Caki2 (cell line): ENCODE measurements at regions not wholly inside any gene's neighbourhood (a gene's known extent, or its start where the extent isn't known, plus 50 kb on each side); places are given as distances from the start of the nearest gene placed in this dataset.

ENCODE experiments used
- DNase-seq: peaks from one replicate; pipeline ENCODE4 v3.0.0-alpha.2; 2015; ENCODE audit warnings: low read depth
- in situ Hi-C: cut with HindIII; loops from 2 replicates; pipeline ENCODE4 v1.10.0; 2016; ENCODE audit warnings: low sequenced_read_pairs, low pct_unique_long_range_greater_than_20kb, mixed read lengths

DNA sequence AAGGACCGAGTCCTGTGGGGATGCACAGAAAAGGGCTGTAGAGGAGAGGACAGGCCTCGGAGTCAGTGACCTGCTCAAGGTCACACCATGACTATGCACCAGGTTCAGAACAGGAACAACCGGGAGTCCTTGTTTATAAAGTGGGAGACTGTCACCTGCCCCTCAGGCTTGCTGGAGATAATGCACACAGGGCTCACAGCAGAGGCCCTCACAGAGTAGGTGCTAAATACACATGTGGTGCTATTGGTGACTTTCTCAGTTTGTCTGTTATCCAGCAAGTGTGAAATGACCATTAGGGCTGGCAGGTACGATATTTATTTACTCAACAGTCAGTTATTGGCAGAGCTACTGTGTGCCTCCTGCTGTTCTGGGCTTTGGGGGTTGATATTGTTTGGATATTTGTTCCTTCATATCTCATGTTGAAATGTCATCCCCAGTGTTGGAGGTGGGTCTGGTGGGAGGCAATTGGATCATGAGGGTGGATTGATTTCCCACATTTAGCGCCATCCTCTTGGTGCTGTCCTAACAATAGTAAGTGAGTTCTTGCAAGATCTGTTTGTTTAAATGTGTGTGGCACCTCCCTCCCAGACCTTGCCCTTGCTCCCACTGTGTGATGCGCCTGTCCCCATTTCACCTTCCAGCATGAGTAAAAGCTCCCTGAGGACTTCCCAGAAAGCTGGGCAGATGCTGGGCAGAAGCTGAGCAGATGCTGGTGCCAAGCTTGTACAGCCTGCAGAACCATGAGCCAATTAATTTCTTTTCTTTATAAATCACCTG lies 162.1 kb upstream of the MPHOSPH6 start:
- in situ Hi-C loops, result no loop called here
- no peak for DNase-seq

DNA sequence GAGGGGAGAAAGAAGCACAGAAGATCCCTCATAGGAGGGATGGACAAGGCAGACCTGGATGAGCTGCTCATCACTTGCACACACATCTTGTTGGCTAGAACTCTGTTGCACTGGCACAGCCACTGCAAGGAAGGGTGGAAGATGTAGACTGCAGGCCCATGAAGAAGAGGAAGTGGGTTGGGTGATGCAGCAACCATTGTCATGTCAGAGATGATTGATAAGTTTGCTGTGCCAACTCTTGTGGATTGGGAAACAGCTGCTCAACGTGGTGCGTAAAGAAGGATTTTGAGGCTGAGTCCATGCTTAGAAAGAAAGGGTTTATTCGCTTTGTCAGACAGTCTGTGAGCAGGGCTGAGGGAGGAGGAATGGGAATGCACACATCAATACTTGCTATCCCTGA lies 161.4 kb upstream of the MPHOSPH6 start:
- DNase-seq, result no peak
- in situ Hi-C loops, result no loop called here

DNA sequence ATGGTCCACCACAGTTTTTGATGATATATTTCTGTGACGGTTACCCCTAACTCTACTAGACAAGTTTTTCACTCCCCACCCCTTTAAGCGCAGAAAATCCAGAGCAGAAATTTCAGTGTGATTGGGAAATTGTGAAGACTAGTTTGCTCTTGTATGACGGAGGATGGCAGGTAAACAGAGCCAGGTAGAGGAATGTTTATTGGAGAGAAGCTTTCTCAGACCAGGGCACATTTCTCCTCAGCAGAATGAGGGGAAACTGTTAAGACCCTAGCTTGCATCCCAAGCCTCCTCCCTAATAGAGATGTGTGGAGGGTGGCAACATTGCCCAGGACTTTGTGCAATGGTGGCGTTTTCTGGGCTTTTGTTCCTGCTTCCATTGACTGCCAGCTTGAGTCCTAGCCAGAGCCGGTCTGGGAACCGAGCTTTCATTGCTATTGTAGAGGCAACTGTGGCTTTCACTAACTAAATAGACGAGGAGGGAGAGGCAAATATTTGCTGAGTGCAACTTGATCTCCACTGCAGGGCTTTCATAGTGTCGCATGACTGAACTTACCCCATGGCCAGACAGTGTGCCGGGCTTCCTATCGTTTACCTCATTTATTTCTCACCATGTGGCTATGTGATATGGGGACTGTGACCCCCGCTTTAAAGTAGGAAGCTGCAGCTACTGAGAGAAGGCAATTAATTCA lies 159.6 kb upstream of the MPHOSPH6 start:
- no peak for DNase-seq
- in situ Hi-C loops, result no loop called here

DNA sequence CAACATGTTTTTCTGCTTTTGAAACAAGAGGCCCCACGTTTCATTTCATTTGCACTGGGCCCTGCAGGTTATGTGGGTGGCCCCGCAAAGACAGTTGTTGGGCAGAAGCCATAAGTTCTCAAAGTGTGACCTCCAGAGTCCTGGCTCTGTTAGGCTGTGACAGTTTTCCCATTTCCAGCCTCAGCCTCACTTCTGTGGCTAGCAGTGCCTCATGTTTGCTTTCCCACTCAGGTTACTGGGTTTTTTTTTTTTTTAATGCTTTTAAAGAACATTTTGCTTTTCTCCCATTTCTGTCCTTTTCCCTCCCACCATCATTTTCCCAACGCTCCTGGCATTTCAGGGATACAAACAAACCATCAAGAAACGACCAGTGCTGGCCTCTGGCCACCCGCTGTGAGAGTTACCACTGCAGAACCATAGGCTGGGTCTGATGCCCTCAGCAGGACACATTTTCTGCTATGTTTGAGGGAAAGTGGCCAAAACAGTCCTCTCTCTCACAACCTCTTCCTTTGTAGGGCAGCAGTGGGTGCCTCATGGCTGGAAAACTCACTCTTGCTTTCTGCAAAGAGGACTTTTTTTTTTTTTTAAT lies 159.0 kb upstream of the MPHOSPH6 start:
- in situ Hi-C loops, result no loop called here
- DNase-seq, result no peak

DNA sequence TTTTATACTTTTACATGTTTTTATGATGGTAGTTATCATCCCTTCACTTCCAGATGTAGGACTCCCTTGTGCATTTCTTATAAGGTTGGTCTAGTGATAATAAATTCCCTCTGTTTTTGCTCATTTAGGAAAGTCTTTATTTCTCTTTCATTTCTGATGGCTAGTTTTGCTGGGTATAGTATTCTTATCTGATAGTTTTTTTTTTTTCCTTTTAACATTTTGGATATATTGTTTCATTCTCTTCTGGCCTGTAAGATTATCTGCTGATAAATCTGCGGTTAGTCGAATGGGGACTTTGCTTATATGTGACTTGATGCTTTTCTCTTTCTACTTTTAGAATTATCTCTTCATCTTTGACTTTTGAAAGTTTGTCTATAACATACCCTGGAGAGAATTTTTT lies 153.1 kb upstream of the MPHOSPH6 start:
- no peak for DNase-seq
- in situ Hi-C loops, result no loop called here

DNA sequence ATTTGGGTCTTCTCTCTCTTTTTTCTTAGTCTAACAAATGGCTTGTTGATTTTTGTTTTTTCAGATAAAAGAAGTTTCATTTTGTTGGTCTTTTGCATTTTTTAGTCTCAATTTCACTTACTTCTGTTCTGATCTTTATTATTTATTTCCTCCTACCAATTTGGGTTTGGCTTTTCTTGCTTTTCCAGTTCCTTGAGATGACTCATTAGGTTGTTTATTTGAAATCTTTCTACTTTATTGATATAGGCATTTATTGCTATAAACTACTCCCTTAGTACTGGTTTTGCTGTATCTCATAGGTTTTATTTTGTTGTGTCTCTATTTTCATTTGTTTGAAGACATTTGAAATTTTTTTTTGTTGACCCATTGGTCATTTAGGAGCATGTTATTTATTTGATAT lies 152.2 kb upstream of the MPHOSPH6 start:
- in situ Hi-C loops, result no loop called here
- DNase-seq, result no peak

DNA sequence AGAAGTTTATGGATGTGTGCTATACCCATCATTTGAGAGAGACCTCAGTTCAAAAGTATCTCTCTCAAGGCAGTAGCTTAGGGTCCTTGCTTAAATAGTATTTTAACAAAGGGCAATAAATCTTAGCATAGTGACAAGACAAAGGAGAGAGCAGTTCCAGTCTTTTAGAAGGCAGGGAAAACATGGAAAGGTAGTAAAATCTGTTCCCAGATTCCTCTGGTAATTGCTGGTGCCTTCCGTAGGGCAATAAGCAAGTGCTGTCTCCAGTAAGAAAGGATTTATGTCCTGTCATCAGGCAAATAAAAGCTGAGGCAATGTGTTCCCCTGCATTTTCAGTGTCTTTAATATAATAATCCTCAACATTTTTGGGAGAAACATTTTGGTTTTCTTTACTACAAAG lies 149.0 kb upstream of the MPHOSPH6 start:
- in situ Hi-C loops, result no loop called here

DNA sequence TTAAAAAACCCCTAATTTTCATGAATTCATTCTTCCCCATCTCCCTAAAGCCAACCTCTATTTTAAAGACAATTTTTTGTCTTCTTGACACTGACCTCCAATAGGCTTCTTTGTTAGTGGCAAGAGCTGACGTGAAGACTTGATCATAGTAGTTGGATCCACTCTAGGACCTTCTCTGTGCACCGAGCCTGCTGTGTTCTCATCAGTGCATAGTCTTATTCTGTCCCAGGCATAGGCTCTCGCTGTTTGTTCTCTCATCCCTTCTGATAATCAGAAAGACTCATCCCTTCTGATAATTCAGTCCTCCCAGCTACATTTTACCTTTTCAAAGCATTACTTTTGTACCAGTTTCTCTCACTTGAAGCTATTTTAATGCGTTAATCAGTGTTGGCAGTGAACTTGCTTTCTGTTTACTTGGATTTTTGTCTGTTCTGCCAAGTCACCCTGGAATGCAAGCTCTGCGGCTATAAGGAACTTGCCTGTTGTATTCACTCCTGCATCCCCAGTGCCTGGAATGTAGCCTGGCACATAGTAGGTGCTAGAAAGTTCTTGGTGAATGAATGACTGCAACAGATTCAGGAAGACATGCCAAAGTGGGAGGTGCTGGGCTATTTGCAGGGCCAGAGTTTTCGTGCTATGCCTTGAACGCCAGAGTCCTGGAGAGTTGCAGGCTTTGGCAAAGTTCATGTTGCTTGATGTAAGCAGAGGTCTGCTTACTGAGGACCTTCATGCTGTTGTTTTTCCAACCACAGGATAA lies 147.6 kb upstream of the MPHOSPH6 start:
- no peak for DNase-seq
- in situ Hi-C loops, result no loop called here

More for the DNA sequence above, 149.0 kb upstream of the MPHOSPH6 start:
- no peak for DNase-seq

DNA sequence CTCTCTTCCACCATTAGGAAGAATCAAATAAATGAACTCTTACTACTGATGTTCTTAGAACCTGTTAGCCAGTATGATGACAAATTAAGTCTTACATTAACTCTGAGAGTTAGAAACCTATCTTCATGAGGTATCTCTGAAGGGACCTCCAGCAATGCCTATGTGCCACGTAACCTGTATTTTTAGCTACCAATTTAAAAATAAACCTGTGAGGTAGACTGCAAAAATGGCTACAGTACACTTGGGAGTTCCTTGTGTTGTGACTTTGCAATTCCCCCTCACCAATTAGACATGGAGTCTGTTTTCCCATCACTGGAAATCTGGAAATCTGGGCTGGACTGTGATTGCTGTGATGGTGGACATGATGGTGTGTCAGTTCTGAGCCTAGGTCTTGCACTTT lies 143.7 kb upstream of the MPHOSPH6 start:
- no peak for DNase-seq
- in situ Hi-C loops, result no loop called here

DNA sequence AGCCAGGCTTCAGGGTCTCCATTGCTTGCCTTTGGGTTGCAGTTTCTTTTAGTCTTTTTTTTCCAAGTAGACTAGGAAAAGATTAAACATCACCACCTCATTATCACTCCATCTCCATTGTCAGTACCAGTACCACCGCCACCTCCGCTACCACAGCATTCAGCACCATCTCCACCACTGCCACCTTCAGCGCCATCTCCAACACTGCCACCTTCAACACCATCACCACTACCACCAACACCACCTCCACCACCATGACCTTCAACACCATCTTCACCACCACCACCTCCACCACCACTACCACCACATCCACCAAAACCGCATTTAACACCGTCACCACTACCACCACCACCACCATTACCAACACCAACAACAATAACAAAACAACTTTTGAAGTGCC lies 141.5 kb upstream of the MPHOSPH6 start:
- in situ Hi-C loops, result no loop called here
- no peak for DNase-seq

DNA sequence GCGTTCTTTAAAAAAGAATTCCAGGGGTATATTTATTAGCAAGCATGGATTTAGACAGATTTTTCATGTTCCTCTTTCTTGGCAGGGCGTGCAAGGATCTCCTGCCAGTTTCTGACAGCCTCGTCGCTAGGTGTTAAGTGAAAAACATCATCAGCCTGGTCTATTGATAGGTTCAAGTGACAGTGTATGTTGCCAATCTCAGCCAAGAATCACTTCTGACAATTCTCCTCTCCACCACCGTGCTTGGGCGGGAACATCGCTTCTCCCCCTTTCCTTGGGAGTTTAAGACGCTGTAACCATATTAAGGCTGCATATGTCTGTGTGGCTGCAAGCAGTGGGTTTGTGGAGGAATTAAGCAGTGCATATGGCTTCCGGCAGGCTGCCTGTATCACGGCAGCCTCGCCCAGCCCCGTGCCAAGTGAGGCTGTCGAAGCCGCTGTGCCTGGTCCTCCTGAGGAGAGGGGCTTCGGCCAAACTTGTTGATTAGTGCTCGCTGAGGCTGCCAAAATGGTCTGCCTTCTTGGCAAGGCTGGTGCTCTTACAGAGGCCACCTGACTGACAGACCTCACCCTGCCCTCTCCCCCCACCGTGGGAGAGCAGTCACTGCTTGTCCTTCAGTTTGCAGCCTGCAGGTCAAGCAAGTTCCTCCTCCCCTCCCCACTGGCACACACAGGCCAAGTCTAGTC lies 132.2 kb upstream of the MPHOSPH6 start:
- no peak for DNase-seq
- in situ Hi-C loops, result no loop called here

DNA sequence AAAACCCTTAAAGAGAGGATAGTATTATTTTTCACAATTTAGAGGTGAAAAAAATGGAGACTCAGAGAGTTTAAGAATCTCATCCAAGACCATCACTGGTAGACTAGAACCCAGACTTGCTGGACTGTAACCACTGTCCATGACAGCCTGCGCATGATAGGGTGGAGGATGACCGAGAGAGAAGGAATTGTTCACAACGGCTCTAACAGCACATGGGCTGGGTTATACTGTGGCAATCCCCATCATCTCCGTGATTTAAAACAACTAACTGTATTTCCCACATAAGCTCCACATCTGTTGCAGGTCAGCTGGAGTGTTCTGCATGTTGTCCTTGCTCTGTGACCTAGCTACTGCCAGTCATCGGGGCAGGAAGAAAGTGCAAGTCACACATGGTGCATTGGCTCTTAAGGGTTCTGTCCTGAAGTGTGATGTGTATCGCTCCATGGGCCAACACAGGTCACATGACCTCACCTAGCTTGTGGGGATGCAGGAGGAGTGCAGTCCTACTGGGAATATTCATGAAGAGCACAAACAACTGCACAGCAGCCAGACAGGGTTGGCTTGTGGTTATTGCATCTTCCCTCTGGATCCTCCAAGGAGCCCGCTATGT lies 131.2 kb upstream of the MPHOSPH6 start:
- in situ Hi-C loops, result no loop called here
- no peak for DNase-seq

DNA sequence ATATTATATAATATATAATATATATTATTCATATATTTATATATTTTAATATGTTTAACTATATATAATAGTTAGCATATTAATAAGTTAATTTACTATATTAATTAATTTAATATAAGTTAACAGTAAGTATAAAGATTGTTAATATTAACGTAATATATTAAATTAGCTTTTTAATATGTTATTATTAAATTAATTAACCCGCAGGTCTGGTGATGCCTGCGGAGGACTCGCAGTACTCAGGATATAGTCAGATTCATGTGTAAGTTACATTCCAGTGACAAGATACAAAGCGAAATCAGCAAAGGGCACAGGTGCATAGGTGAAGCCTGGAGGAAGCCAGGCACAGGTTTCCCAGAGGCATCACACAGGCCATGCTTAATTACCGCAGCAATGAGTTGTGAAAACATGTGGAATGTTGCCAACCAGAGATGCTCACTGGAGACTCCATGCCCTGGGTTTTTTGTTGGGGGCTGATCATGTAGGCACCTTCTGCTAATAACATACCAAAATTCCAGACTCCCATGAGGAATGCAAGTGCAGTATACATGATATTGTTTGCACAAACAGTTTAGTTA lies 130.4 kb upstream of the MPHOSPH6 start:
- DNase-seq, result no peak
- in situ Hi-C loops, result no loop called here

DNA sequence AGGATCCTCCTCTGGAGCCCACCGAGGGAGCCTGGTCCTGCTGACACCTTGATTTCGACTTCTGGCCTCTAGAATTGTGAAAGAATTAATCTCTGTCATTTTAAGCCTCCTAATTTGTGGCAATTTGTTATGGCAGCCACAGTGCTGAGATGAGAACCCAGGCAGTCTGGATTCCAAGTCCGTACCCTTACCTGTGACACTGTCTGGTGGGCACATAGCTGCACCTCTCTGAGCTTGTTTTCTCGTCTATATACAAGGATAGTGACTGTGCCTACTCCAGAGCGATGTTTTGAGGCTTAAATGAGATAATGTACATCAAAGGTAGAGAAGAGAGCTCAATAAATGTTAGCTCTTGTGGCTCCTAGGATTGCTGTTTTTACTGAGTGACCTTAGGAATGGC lies 128.4 kb upstream of the MPHOSPH6 start:
- DNase-seq, result no peak
- in situ Hi-C loops, result no loop called here

DNA sequence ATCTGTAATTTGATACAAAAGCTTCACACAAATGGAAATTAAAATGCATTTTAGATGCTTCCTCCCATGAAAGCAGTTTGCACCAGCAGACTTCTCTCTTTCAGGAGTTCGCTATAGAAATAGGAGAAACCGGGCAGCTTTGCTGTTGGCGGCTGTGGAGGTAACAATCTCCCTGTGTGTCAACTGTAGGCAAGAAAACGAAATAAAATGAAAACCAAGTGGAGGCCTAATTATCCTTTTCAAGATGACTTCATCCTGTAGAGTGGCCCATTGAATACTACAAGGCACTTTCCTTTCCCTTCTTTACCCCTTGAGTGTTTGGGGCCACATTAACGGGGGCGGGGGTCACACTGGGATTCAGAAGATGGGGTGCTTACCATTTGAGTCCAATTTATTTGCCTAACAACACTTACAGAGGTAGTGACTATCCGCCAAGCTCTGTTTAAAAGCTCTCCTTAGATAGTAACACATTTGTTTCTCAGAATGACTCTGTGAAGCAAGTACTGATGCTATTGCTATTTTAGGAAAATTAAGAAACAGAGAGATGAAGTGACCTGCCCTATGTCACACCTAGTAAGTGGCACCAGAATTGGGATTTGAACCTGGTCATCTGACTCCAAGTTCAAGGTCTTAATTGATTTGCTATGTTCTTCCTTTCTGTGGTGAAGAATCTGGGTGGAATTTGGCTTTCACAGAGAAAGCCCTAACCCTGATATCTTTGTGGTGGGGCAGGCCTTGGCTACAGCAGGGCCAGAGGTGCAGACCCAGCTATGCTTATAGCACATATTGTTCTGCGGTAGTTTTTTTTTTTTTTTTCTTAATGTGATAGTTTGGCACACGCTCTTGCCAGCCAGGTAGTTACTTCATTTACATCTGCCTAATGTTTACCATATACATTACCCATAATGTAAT lies 125.5 kb upstream of the MPHOSPH6 start:
- in situ Hi-C loops, result no loop called here
- no peak for DNase-seq

DNA sequence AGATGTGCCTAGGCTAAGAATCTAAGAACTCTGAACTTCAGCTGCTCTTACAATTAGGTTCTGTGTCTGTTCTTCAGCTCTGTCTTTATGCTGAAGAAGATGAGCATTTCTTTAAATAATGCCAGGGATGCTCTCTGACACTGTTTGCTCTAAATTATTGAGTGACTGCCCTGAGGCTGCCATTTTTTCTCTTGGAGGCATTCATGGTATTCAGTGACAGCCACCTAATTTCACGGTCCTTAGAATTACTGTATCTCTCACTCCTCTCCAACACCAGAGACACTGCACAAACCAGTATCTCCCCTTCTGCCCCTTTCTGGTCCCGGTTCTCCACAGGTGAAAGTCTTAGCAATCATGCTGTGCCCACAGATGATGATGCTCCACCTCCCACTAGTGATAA lies 123.6 kb upstream of the MPHOSPH6 start:
- in situ Hi-C loops, result no loop called here

DNA sequence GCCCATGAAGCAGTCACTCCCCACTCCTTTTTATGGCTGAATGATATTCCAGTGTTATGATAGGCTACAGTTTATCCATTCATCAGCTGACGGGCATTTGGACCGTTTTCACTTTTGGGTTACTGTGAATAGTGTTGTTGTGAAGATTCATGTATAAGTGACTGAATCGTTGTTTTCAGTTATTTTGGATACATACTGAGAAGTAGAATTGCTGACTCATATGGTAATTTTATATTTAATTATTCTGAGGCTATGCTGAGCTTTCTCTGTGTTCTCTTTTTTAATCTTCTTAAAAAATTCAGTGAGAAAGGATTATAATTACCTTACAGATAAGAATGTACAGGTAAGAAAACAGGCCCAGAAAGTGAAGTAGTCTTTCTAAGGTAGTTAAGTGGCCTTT lies 117.9 kb upstream of the MPHOSPH6 start:
- in situ Hi-C loops, result no loop called here
- DNase-seq, result no peak

More for the DNA sequence above, 123.6 kb upstream of the MPHOSPH6 start:
- DNase-seq, result no peak
